ENCODE measurements at regions not wholly inside any gene's neighbourhood (a gene's known extent, or its start where the extent isn't known, plus 50 kb on each side); places are given as distances from the start of the nearest gene placed in this dataset.

- TF ChIP-seq CTCF (IDR thresholded peaks at IDR 0.05), result no peak
- no peak for TF ChIP-seq EZH2 (IDR thresholded peaks at IDR 0.05)
- TF ChIP-seq EZH2phosphoT487 (IDR thresholded peaks at IDR 0.05), result no peak
Observed at GRCh38 chr5:68445257-68446069, 229.9 kb downstream of the PIK3R1 start.

Measured in neural progenitor cell (in vitro differentiated cells).